ENCODE measurements at regions not wholly inside any gene's neighbourhood (a gene's known extent, or its start where the extent isn't known, plus 50 kb on each side); places are given as distances from the start of the nearest gene placed in this dataset.

GRCh38 chr10:91137011-91137643 lies 83.3 kb upstream of the PCGF5 start:
- peaks cover 9% of the 10 kb centered on the region; the same call in 1 of the 2 replicates for H3F3A ChIP-seq (ENCODE audit: insufficient read depth)
- TF ChIP-seq EZH2phosphoT487 (IDR thresholded peaks at IDR 0.05; ENCODE audit: insufficient read depth, low read depth): no peak
- TF ChIP-seq EZH2 (IDR thresholded peaks at IDR 0.05; ENCODE audit: insufficient read depth, poor library complexity, severe bottlenecking): no peak
- peaks cover 23% of the 10 kb centered on the region for H3K27me3 ChIP-seq (replicated peaks; ENCODE audit: insufficient read depth)
- H3K4me1 ChIP-seq (ENCODE audit: insufficient read depth): 0 out of 2 replicates have a peak, but pooled peaks cover 8% of the 10 kb centered on the region
- H3K9me3 ChIP-seq (ENCODE audit: low read depth): no peaks in the 10 kb centered on the region
- no peak overlapping the region for H2AFZ ChIP-seq
- no peaks in the 10 kb centered on the region for H3K9me2 ChIP-seq (ENCODE audit: insufficient read depth)
- no peak for DNase-seq
- no peaks in the 10 kb centered on the region for H4K20me1 ChIP-seq (ENCODE audit: insufficient read depth)
- no peak overlapping the region for H3K4me3 ChIP-seq
- H3K36me3 ChIP-seq (ENCODE audit: low read depth): no peaks in the 10 kb centered on the region
- H3K4me2 ChIP-seq (ENCODE audit: unreplicated experiment): no peak overlapping the region
- 87 to 90% methylated on average over 4 to 6 of the region's 6 CpGs for WGBS, 2 experiments (ENCODE audit: low coverage in 1 of 2, low lambda C conversion rate in 2 of 2, missing lambda C conversion rate in 2 of 2)
- H3K27ac ChIP-seq: no peak overlapping the region
- in situ Hi-C loops (cut with MboI): no loop called here
- no peaks in the 10 kb centered on the region for H3K79me2 ChIP-seq (ENCODE audit: insufficient read depth)
- H3K9ac ChIP-seq: no peak overlapping the region

GRCh38 chr10:91137822-91138221 lies 82.6 kb upstream of the PCGF5 start:
- Histone ChIP-seq H3K9me3 (ENCODE audit: low read depth) (no peaks in the 10 kb centered on the region), H3K4me2 (ENCODE audit: unreplicated experiment) (no peak overlapping the region), H3K36me3 (ENCODE audit: low read depth) (no peaks in the 10 kb centered on the region), H3K79me2 (ENCODE audit: insufficient read depth) (no peaks in the 10 kb centered on the region), H3K27ac (no peak overlapping the region), H4K20me1 (ENCODE audit: insufficient read depth) (no peaks in the 10 kb centered on the region), H3K9ac (no peak overlapping the region), H3F3A (ENCODE audit: insufficient read depth) (peaks cover 9% of the 10 kb centered on the region; the same call in 1 of the 2 replicates), H3K27me3 (replicated peaks; ENCODE audit: insufficient read depth) (peaks cover 23% of the 10 kb centered on the region), H3K4me3 (no peak overlapping the region), H2AFZ (no peak overlapping the region), H3K9me2 (ENCODE audit: insufficient read depth) (no peaks in the 10 kb centered on the region), H3K4me1 (ENCODE audit: insufficient read depth) (0 out of 2 replicates have a peak, but pooled peaks cover 8% of the 10 kb centered on the region)
- WGBS, 2 experiments (ENCODE audit: low coverage in 1 of 2, low lambda C conversion rate in 2 of 2, missing lambda C conversion rate in 2 of 2): 63 to 76% methylated on average over 1 of the region's 1 CpG
- in situ Hi-C loops (cut with MboI): no loop called here
- DNase-seq: no peak
- TF ChIP-seq EZH2 (IDR thresholded peaks at IDR 0.05; ENCODE audit: insufficient read depth, poor library complexity, severe bottlenecking) (no peak), EZH2phosphoT487 (IDR thresholded peaks at IDR 0.05; ENCODE audit: insufficient read depth, low read depth) (no peak)

- no peak overlapping the region for H3K9ac ChIP-seq
- no peak overlapping the region for H2AFZ ChIP-seq
- in situ Hi-C loops (cut with MboI): no loop called here
- WGBS, 2 experiments (ENCODE audit: low coverage in 1 of 2, low lambda C conversion rate in 2 of 2, missing lambda C conversion rate in 2 of 2): 8% methylated on average over 6 of the region's 6 CpGs
- H3K79me2 ChIP-seq (ENCODE audit: insufficient read depth): no peaks in the 10 kb centered on the region
- H3K36me3 ChIP-seq (ENCODE audit: low read depth): no peaks in the 10 kb centered on the region
- H3K4me2 ChIP-seq (ENCODE audit: unreplicated experiment): no peak overlapping the region
- peaks cover 15% of the 10 kb centered on the region; the same call in 1 of the 2 replicates for H3K4me1 ChIP-seq (ENCODE audit: insufficient read depth)
- peak; percentile 17 for DNase-seq
- 0 out of 2 replicates have a peak, but pooled peaks cover 10% of the 10 kb centered on the region for H3K27me3 ChIP-seq (replicated peaks; ENCODE audit: insufficient read depth)
- H3K9me2 ChIP-seq (ENCODE audit: insufficient read depth): no peaks in the 10 kb centered on the region
- H4K20me1 ChIP-seq (ENCODE audit: insufficient read depth): no peaks in the 10 kb centered on the region
- no peaks in the 10 kb centered on the region for H3K9me3 ChIP-seq (ENCODE audit: low read depth)
- no peak overlapping the region for H3K4me3 ChIP-seq
- H3F3A ChIP-seq (ENCODE audit: insufficient read depth): peaks cover 21% of the 10 kb centered on the region; the same call in 1 of the 2 replicates
- no peak for TF ChIP-seq EZH2 (IDR thresholded peaks at IDR 0.05; ENCODE audit: insufficient read depth, poor library complexity, severe bottlenecking)
- peak; percentile 71; the same call in 1 of the 2 replicates for TF ChIP-seq EZH2phosphoT487 (IDR thresholded peaks at IDR 0.05; ENCODE audit: insufficient read depth, low read depth)
- no peak overlapping the region for H3K27ac ChIP-seq
Measured at GRCh38 chr10:91140995-91141549, 79.4 kb upstream of the PCGF5 start.

- Histone ChIP-seq H3K4me1 (ENCODE audit: insufficient read depth) (peaks cover 15% of the 10 kb centered on the region; the same call in 1 of the 2 replicates), H3K27ac (no peak overlapping the region), H3K9ac (no peak overlapping the region), H3K36me3 (ENCODE audit: low read depth) (no peaks in the 10 kb centered on the region), H2AFZ (no peak overlapping the region), H3K9me3 (ENCODE audit: low read depth) (no peaks in the 10 kb centered on the region), H3K79me2 (ENCODE audit: insufficient read depth) (no peaks in the 10 kb centered on the region), H3K4me3 (no peak overlapping the region), H3K4me2 (ENCODE audit: unreplicated experiment) (no peak overlapping the region), H3F3A (ENCODE audit: insufficient read depth) (peaks cover 21% of the 10 kb centered on the region; the same call in 1 of the 2 replicates), H3K27me3 (replicated peaks; ENCODE audit: insufficient read depth) (no peaks in the 10 kb centered on the region), H3K9me2 (ENCODE audit: insufficient read depth) (no peaks in the 10 kb centered on the region), H4K20me1 (ENCODE audit: insufficient read depth) (no peaks in the 10 kb centered on the region)
- in situ Hi-C loops (cut with MboI): no loop called here
- DNase-seq: peak; percentile 60
- no peak for TF ChIP-seq EZH2 (IDR thresholded peaks at IDR 0.05; ENCODE audit: insufficient read depth, poor library complexity, severe bottlenecking)
- no peak for TF ChIP-seq EZH2phosphoT487 (IDR thresholded peaks at IDR 0.05; ENCODE audit: insufficient read depth, low read depth)
- 0 to 4% methylated on average over 1 of the region's 1 CpG for WGBS, 2 experiments (ENCODE audit: low coverage in 1 of 2, low lambda C conversion rate in 2 of 2, missing lambda C conversion rate in 2 of 2)
Measured at GRCh38 chr10:91144961-91145360, 75.5 kb upstream of the PCGF5 start.
